OCI-LY3 (cell line): ENCODE measurements at regions not wholly inside any gene's neighbourhood (a gene's known extent, or its start where the extent isn't known, plus 50 kb on each side); places are given as distances from the start of the nearest gene placed in this dataset.

Experiments used
- H2AFZ ChIP-seq: fragments of 200-600, 300-600 bp; shearing (Covaris generic); 2 replicates; pipeline ENCODE4 v1.6.0; 2014; ENCODE audit warnings: antibody characterized with exemption, low read depth, low read length
- H3K27ac ChIP-seq: fragments of 200-600, 300-600 bp; sonication (generic); 2 replicates; pipeline ENCODE4 v1.5.1; 2014; ENCODE audit warnings: mild to moderate bottlenecking, low read length, moderate library complexity, mixed read lengths
- H3K27me3 ChIP-seq: fragments of 200-600, 300-600 bp; sonication (generic); 2 replicates; pipeline ENCODE4 v1.6.1; 2014; ENCODE audit warnings: low read depth, low read length, mixed read lengths
- H3K36me3 ChIP-seq: fragments of 200-600, 300-600 bp; sonication (generic); replicated peaks from 2 replicates; pipeline ENCODE3; 2014; ENCODE audit warnings: low read depth, low read length, mixed read lengths
- H3K4me1 ChIP-seq: fragments of 300-600, 200-600 bp; sonication (generic); 2 replicates; pipeline ENCODE4 v1.6.1; 2014; ENCODE audit warnings: low read length, mixed read lengths
- H3K4me2 ChIP-seq: fragments of 200-600, 300-600 bp; sonication (generic); 2 replicates; pipeline ENCODE4 v1.6.1; 2014; ENCODE audit warnings: low read length, mixed read lengths
- H3K4me3 ChIP-seq: fragments of 300-600, 200-600 bp; sonication (generic); 2 replicates; pipeline ENCODE4 v1.5.1; 2014; ENCODE audit warnings: antibody characterized with exemption, mild to moderate bottlenecking, low read length, moderate library complexity
- H3K79me2 ChIP-seq: fragments of 300-600, 200-600 bp; shearing (Covaris generic); 2 replicates; pipeline ENCODE4 v1.6.1; 2014; ENCODE audit warnings: mild to moderate bottlenecking, low read length, mixed read lengths
- H3K9ac ChIP-seq: fragments of 300-600, 200-600 bp; shearing (Covaris generic); 2 replicates; pipeline ENCODE4 v1.6.0; 2014; ENCODE audit warnings: mild to moderate bottlenecking, low read length, moderate library complexity
- H3K9me3 ChIP-seq: fragments of 200-600, 300-600 bp; shearing (Covaris generic); 2 replicates; pipeline ENCODE4 v1.6.1; 2014; ENCODE audit warnings: low read length, mixed read lengths; ENCODE audit not compliant: insufficient read depth
- H4K20me1 ChIP-seq: fragments of 200-600, 300-600 bp; sonication (generic); 2 replicates; pipeline ENCODE4 v1.6.1; 2016; ENCODE audit warnings: low read length, mixed read lengths; ENCODE audit not compliant: insufficient read depth
- EZH2phosphoT487 ChIP-seq: fragments of 200-600 bp; shearing (Covaris generic); IDR thresholded peaks from 2 replicates; pipeline ENCODE4 v1.6.1; 2018; ENCODE audit warnings: antibody characterized with exemption, mixed run types, low read depth
- TF ChIP-seq, protein P1 (sequence below): fragments of 200-600, 300-600 bp; sonication (generic); IDR thresholded peaks from 2 replicates; pipeline ENCODE4 v1.5.1; 2014; ENCODE audit warnings: antibody characterized with exemption, low read length, low read depth

DNA sequence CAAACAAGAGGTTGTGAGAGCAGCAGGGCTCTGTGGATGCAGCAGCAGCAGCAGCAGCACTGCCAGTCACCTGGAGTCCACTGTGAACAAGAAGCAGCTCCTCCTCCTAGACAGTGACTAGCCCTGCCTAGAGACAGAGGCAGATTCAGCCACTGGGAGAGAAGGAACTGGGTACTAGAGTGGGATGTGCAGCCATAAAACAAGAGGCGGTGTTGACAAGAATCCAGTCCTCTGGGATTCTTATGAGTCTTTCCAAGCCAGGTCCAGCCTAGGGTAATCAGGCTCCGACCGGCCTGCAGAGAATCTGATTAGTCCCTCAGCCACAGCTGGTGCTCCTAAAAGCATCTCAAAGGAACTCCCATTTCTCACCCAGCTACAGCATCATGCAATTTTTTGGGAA lies 83.9 kb upstream of the USP47 start:
- peaks cover 6% of the 10 kb centered on the region for H3K4me1 ChIP-seq
- H3K9me3 ChIP-seq: no peaks in the 10 kb centered on the region
- no peak overlapping the region for H2AFZ ChIP-seq
- H4K20me1 ChIP-seq: no peaks in the 10 kb centered on the region
- TF ChIP-seq, protein P1, sequence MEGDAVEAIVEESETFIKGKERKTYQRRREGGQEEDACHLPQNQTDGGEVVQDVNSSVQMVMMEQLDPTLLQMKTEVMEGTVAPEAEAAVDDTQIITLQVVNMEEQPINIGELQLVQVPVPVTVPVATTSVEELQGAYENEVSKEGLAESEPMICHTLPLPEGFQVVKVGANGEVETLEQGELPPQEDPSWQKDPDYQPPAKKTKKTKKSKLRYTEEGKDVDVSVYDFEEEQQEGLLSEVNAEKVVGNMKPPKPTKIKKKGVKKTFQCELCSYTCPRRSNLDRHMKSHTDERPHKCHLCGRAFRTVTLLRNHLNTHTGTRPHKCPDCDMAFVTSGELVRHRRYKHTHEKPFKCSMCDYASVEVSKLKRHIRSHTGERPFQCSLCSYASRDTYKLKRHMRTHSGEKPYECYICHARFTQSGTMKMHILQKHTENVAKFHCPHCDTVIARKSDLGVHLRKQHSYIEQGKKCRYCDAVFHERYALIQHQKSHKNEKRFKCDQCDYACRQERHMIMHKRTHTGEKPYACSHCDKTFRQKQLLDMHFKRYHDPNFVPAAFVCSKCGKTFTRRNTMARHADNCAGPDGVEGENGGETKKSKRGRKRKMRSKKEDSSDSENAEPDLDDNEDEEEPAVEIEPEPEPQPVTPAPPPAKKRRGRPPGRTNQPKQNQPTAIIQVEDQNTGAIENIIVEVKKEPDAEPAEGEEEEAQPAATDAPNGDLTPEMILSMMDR: no peak
- TF ChIP-seq EZH2phosphoT487: no peak
- H3K27me3 ChIP-seq: peaks cover 37% of the 10 kb centered on the region
- H3K27ac ChIP-seq: no peak overlapping the region
- no peak overlapping the region for H3K9ac ChIP-seq
- H3K79me2 ChIP-seq: no peaks in the 10 kb centered on the region
- H3K4me3 ChIP-seq: no peak overlapping the region
- no peaks in the 10 kb centered on the region for H3K36me3 ChIP-seq
- H3K4me2 ChIP-seq: no peak overlapping the region

DNA sequence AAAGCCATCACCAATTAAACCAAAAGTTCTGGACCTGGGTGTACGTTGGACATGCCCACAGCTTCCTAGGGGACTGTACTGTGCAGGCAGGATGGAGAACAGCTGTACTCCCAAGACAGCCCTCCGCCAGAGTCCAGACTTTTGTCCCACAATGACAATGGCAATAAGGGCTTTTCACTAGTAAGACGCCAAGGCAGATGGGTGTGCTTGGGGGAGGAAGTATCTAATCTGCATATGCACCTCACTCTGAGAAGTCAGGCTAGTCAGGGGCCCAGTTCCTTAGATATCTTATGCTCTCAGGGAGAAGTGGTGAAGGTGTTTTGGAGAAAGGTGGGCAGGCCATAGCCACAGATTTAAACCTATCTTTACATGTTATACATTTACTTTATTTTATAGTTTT lies 85.1 kb upstream of the USP47 start:
- H3K79me2 ChIP-seq: no peaks in the 10 kb centered on the region
- H3K9ac ChIP-seq: no peak overlapping the region
- H3K4me2 ChIP-seq: peak overlapping the region; percentile 24; the same call in 1 of the 2 replicates
- no peak overlapping the region for H3K4me3 ChIP-seq
- no peaks in the 10 kb centered on the region for H3K9me3 ChIP-seq
- H3K4me1 ChIP-seq: peaks cover 6% of the 10 kb centered on the region
- H3K36me3 ChIP-seq: no peaks in the 10 kb centered on the region
- H4K20me1 ChIP-seq: no peaks in the 10 kb centered on the region
- no peak overlapping the region for H3K27ac ChIP-seq
- no peak for TF ChIP-seq EZH2phosphoT487
- TF ChIP-seq, protein P1: no peak
- peaks cover 39% of the 10 kb centered on the region for H3K27me3 ChIP-seq
- no peak overlapping the region for H2AFZ ChIP-seq

DNA sequence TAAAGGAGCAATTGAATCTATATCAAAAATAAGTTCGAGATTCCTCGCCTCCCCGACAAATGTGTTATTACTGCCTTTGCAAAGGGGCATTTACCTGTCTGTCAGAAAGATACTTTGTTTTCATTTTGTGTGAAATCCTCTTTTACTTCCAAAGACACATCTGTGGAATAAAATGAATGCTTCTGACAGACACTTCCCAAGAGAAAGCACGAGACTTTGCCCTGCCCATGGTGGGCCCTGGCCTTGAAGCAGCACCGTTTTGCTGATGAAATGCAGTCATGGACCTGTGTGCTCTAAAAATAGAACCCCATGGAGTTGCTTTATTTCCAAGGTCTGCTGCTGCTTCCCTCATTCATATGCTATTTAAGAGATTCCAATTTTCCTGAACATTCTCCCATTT lies 85.9 kb upstream of the USP47 start:
- H3K79me2 ChIP-seq: no peaks in the 10 kb centered on the region
- H3K36me3 ChIP-seq: no peaks in the 10 kb centered on the region
- no peak overlapping the region for H3K27ac ChIP-seq
- no peak overlapping the region for H3K4me2 ChIP-seq
- no peaks in the 10 kb centered on the region for H4K20me1 ChIP-seq
- no peaks in the 10 kb centered on the region for H3K9me3 ChIP-seq
- no peak overlapping the region for H3K9ac ChIP-seq
- H3K27me3 ChIP-seq: peaks cover 41% of the 10 kb centered on the region
- peaks cover 6% of the 10 kb centered on the region for H3K4me1 ChIP-seq
- TF ChIP-seq, protein P1: no peak
- TF ChIP-seq EZH2phosphoT487: no peak
- no peak overlapping the region for H2AFZ ChIP-seq
- no peak overlapping the region for H3K4me3 ChIP-seq

DNA sequence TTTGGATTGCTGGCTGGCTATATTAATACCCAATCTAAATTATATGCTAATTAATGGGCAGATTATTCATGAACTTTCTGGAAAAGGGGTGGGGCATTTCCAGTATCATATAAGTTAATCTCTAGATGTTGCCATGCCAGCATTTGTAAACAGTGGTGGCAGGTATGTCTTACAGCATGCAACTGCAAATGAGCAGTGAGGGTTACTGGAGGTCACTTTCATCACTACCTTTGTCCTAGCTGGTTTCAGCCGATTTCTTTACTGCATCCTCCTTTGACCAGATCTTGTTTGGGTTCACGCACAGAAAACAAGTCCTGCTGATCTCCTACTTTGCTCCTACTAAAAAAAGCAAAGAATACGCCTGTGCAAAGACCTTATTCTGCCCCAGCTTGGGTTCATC lies 89.1 kb upstream of the USP47 start:
- H3K4me1 ChIP-seq: peaks cover 6% of the 10 kb centered on the region
- no peaks in the 10 kb centered on the region for H3K9me3 ChIP-seq
- TF ChIP-seq, protein P1: no peak
- TF ChIP-seq EZH2phosphoT487: no peak
- no peak overlapping the region for H3K27ac ChIP-seq
- peaks cover 40% of the 10 kb centered on the region; the same call in 1 of the 2 replicates for H3K27me3 ChIP-seq
- H2AFZ ChIP-seq: no peak overlapping the region
- H3K9ac ChIP-seq: no peak overlapping the region
- no peak overlapping the region for H3K4me3 ChIP-seq
- no peak overlapping the region for H3K4me2 ChIP-seq
- no peaks in the 10 kb centered on the region for H3K79me2 ChIP-seq
- no peaks in the 10 kb centered on the region for H3K36me3 ChIP-seq
- H4K20me1 ChIP-seq: no peaks in the 10 kb centered on the region
